Stimulated activated CD4-positive, alpha-beta T cell treated with anti-CD3 and anti-CD28 coated beads, Interleukin-12 subunit alpha, Interleukin-12 subunit beta, amount 100 ng/mL, for 4 hours (primary cell): ENCODE measurements at regions not wholly inside any gene's neighbourhood (a gene's known extent, or its start where the extent isn't known, plus 50 kb on each side); places are given as distances from the start of the nearest gene placed in this dataset.
"Not testable (repeated sequence)": the region's sequence is repeated elsewhere in the genome, so short reads cannot be mapped to it uniquely, and the experiment has no call there.

Experiments
- DNase-seq: peaks from one replicate; pipeline ENCODE4 v3.0.0-alpha.2; 2020

- no peak for DNase-seq
These were observed 71.2 kb upstream of the FSIP2 start for GRCh38 chr2:185667452-185667851.

DNA sequence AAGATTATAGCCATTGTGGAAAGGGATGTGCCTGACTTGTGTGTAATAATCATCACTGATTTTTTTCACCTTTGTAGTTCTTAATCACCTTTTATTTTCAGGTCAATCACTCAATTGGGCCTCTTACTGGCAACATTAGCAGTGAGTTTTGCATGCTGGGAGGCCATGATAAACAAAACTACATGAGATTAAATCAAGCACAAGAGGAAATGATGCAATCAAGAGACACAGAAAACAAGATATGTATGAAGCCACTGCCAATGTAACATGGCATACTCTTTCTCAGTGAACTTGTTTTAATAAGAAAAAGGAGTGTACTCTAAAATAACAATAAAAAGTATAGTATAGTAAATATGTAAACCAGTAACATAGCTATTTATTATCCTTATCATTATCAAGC lies 69.9 kb upstream of the FSIP2 start:
- DNase-seq = no peak

GRCh38 chr2:185674232-185674631 lies 64.4 kb upstream of the FSIP2 start:
- no peak for DNase-seq

DNA sequence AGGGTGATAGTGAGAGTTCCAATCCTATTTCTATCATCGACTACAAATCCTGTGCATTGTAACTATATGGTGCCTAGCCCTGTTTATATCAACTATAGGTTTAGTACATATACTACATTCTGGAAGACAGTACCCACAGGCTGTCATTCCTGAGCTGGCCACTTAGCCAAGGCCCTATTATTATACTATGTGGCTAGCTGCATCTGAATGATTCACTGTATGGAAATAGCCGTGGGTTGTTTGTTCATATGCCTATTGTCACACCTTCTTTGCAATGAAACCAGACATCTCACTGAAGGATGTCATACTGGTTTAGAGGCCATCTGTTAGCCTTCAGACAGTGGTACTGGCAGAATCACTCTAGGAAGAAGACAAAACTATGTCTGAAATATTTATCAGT lies 62.3 kb upstream of the FSIP2 start:
- DNase-seq = no peak

DNA sequence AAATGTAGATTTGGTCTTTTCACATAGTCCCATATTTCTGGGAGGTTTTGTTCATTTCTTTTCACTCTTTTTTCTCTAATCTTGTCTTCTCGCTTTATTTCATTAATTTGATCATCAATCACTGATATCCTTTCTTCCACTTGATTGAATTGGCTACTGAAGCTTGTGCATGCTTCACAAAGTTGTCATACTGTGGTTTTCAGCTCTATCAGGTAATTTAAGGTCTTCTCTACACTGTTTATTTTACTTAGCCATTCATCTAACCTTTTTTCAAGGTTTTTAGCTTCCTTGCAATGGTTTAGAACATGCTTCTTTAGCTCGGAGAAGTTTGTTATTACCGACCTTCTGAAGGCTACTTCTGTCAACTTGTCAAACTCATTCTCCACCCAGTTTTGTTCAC lies 51.6 kb upstream of the FSIP2 start:
- DNase-seq = not testable (repeated sequence)

DNA sequence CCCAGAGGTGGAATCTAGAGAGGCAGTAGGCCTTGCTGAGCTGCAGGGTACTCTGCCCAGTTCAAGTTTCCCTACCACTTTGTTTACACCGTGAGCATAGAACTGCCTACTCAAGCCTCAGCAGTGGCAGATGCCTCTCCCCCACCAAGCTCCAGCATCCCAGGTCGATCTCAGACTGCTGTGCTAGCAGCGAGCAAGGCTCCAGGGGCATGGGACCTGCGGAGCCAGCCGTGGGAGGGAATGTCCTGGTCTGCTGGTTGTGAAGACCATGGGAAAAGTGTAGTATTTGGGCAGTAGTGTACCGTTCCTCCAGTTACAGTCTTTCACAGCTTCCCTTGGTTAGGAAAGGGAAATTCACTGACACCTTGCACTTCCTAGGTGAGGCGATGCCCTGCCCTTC lies 50.6 kb upstream of the FSIP2 start:
- no peak for DNase-seq
